ENCODE measurements at regions not wholly inside any gene's neighbourhood (a gene's known extent, or its start where the extent isn't known, plus 50 kb on each side); places are given as distances from the start of the nearest gene placed in this dataset.

DNA sequence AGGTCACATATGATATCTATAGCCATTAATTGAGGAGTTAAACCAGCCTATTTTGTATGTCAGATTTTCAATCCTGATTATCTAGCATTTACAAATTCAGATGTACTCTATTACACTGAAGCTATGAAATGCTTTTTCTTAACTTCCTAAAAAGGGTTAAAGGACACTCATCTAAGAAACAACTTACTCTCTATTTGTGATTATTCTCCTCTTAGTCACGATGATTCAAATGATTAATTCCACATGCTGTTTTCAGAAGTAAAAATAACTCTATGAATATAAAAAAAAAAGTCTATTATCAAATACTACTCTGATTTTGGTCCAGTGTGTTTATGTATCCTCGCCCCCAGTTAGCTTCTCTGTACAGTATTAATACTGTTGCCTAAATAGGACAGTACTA lies 1199.9 kb downstream of the GATA3 start:
- TF ChIP-seq, protein P1, sequence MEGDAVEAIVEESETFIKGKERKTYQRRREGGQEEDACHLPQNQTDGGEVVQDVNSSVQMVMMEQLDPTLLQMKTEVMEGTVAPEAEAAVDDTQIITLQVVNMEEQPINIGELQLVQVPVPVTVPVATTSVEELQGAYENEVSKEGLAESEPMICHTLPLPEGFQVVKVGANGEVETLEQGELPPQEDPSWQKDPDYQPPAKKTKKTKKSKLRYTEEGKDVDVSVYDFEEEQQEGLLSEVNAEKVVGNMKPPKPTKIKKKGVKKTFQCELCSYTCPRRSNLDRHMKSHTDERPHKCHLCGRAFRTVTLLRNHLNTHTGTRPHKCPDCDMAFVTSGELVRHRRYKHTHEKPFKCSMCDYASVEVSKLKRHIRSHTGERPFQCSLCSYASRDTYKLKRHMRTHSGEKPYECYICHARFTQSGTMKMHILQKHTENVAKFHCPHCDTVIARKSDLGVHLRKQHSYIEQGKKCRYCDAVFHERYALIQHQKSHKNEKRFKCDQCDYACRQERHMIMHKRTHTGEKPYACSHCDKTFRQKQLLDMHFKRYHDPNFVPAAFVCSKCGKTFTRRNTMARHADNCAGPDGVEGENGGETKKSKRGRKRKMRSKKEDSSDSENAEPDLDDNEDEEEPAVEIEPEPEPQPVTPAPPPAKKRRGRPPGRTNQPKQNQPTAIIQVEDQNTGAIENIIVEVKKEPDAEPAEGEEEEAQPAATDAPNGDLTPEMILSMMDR (IDR thresholded peaks at IDR 0.05): no peak
- no peak for TF ChIP-seq POLR2AphosphoS5 (IDR thresholded peaks at IDR 0.05; ENCODE audit: insufficient read depth in 1 of 2, low read depth in 1 of 2)
- no peak for TF ChIP-seq POLR2A (IDR thresholded peaks at IDR 0.05)
